ENCODE measurements at regions not wholly inside any gene's neighbourhood (a gene's known extent, or its start where the extent isn't known, plus 50 kb on each side); places are given as distances from the start of the nearest gene placed in this dataset.

- TF ChIP-seq POLR2A (IDR thresholded peaks at IDR 0.05; ENCODE audit: low read depth, low read length) = no peak
- TF ChIP-seq POLR2AphosphoS5 (IDR thresholded peaks at IDR 0.05; ENCODE audit: low read depth, low read length) = no peak
- TF ChIP-seq PAX5 (IDR thresholded peaks at IDR 0.05; ENCODE audit: insufficient read depth, low read length, severe bottlenecking) = no peak
- TF ChIP-seq SPI1 (IDR thresholded peaks at IDR 0.05; ENCODE audit: low read depth, low read length) = no peak
- no peak for TF ChIP-seq TAF1 (IDR thresholded peaks at IDR 0.05; ENCODE audit: low read depth, low read length)
- TF ChIP-seq POU2F2 (IDR thresholded peaks at IDR 0.05; ENCODE audit: low read depth, low read length) = no peak
Measured at GRCh38 chr2:224142397-224143312, 103.6 kb upstream of the SERPINE2 start.
